CD4-positive, alpha-beta memory T cell (primary cell): ENCODE measurements at regions not wholly inside any gene's neighbourhood (a gene's known extent, or its start where the extent isn't known, plus 50 kb on each side); places are given as distances from the start of the nearest gene placed in this dataset.

Source experiments
- CTCF ChIA-PET: fragments of 350-600 bp; sonication (Branson Sonifier 250); formaldehyde crosslinking; loops from one replicate; lab custom pipeline; 2021; ENCODE audit warnings: inconsistent platforms; ENCODE audit not compliant: partially characterized antibody; lab: Charles Lee
- POLR2A ChIA-PET: fragments of 350-600 bp; sonication (Branson Sonifier 250); formaldehyde crosslinking; loops from one replicate; lab custom pipeline; 2021; ENCODE audit not compliant: partially characterized antibody; lab: Charles Lee
- DNase-seq, 5 donors: peaks; one replicate each; pipeline versions ENCODE4 v3.0.0 to v3.0.0-alpha.2; 2020 to 2022; ENCODE audit warnings: mixed read lengths in 1 of 5
- H3K27ac ChIP-seq: one replicate; pipeline ENCODE4 v1.7.0; 2013; ENCODE audit warnings: low read depth, low read length
- H3K27me3 ChIP-seq: 2 replicates; pipeline ENCODE4 v1.7.0; 2013; ENCODE audit warnings: mild to moderate bottlenecking, low read length, moderate library complexity; ENCODE audit not compliant: insufficient read depth
- H3K36me3 ChIP-seq: 2 replicates; pipeline ENCODE4 v1.7.0; 2013; ENCODE audit warnings: mild to moderate bottlenecking, low read length, moderate library complexity; ENCODE audit not compliant: insufficient read depth
- H3K4me1 ChIP-seq: 2 replicates; pipeline ENCODE4 v1.7.0; 2013; ENCODE audit warnings: mild to moderate bottlenecking, low read length, moderate library complexity; ENCODE audit not compliant: insufficient read depth
- H3K4me3 ChIP-seq, 2 donors: one replicate each; pipeline ENCODE4 v1.7.0; 2013; ENCODE audit warnings: low read length in 2 of 2, mild to moderate bottlenecking in 1 of 2
- H3K9me3 ChIP-seq, 2 donors: one replicate each; pipeline ENCODE4 v1.7.0; 2013; ENCODE audit warnings: low read length in 2 of 2, control low read depth in 1 of 2; ENCODE audit not compliant: control insufficient read depth in 1 of 2
- H3K27ac Mint-ChIP-seq, 7 donors: one replicate each; pipeline ENCODE4 v1.8.0; 2020 to 2021; ENCODE audit warnings: mixed read lengths in 7 of 7, mild to moderate bottlenecking in 6 of 7, inconsistent platforms in 3 of 7, moderate library complexity in 3 of 7
- H3K27me3 Mint-ChIP-seq, 2 donors: one replicate each; pipeline ENCODE4 v1.8.0; 2020 to 2021; ENCODE audit warnings: mixed read lengths in 2 of 2
- H3K36me3 Mint-ChIP-seq, 2 donors: one replicate each; pipeline ENCODE4 v1.8.0; 2020 to 2021; ENCODE audit warnings: mixed read lengths in 2 of 2, inconsistent platforms in 1 of 2, mild to moderate bottlenecking in 1 of 2
- H3K4me1 Mint-ChIP-seq, 4 donors: one replicate each; pipeline ENCODE4 v1.8.0; 2020 to 2021; ENCODE audit warnings: mixed read lengths in 4 of 4, mild to moderate bottlenecking in 1 of 4
- H3K4me3 Mint-ChIP-seq, 8 donors: one replicate each; pipeline ENCODE4 v1.8.0; 2020 to 2021; ENCODE audit warnings: mixed read lengths in 8 of 8, mild to moderate bottlenecking in 7 of 8, moderate library complexity in 6 of 8, inconsistent platforms in 3 of 8
- H3K9me3 Mint-ChIP-seq, 8 donors: one replicate each; pipeline ENCODE4 v1.8.0; 2020 to 2021; ENCODE audit warnings: mixed read lengths in 8 of 8, mild to moderate bottlenecking in 5 of 8, inconsistent platforms in 3 of 8, moderate library complexity in 1 of 8
- intact Hi-C: fragments of 100-400 bp; cut with micrococcal nuclease; formaldehyde crosslinking; loops from one replicate; pipeline ENCODE4 v1.15.1; 2023

DNA sequence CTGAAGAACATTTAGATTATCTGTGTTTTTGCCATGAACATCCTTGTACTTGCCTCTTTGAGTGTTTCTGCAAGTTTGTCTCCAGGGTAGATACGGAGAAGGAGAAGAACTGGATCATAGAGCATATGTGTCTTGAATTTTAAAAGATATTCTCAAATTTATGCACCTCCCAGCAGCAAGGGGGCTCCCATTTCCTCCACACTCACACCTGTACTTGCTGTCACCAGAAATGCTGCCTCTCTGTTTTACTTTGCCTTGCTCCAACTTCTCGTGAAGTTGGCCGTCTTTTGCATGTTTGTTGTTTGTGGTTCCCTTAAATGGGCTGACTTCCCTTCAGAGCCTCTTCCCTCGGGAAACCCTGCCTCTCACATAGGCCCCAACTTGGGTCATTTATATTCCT lies 171.0 kb downstream of the TFAP2C start:
- no peak for DNase-seq
- Histone ChIP-seq H3K36me3 (no peaks in the 10 kb centered on the region), H3K4me1 (no peaks in the 10 kb centered on the region), H3K27me3 (no peaks in the 10 kb centered on the region), H3K9me3 (no peaks in the 10 kb centered on the region), H3K27ac (no peak overlapping the region), H3K4me3 (no peak overlapping the region)
- Mint-ChIP-seq H3K4me1 (no peaks in the 10 kb centered on the region), H3K9me3 (peaks cover 0 to 19% (median 5%) of the 10 kb centered on the region in 8 donors), H3K36me3 (no peaks in the 10 kb centered on the region), H3K27me3 (peaks cover 1 to 2% of the 10 kb centered on the region in 2 donors), H3K4me3 (no peak overlapping the region), H3K27ac (no peak overlapping the region)
- CTCF ChIA-PET: no interaction called here
- POLR2A ChIA-PET: no interaction called here
- intact Hi-C loops: no loop called here

GRCh38 chr20:56801971-56802755 lies 173.1 kb downstream of the TFAP2C start:
- H3K27ac Mint-ChIP-seq: no peak overlapping the region
- Histone ChIP-seq H3K4me3 (no peak overlapping the region), H3K4me1 (no peaks in the 10 kb centered on the region), H3K36me3 (no peaks in the 10 kb centered on the region), H3K27me3 (no peaks in the 10 kb centered on the region), H3K27ac (no peak overlapping the region), H3K9me3 (no peaks in the 10 kb centered on the region)
- CTCF ChIA-PET: no interaction called here
- POLR2A ChIA-PET: no interaction called here
- peaks cover 0 to 4% of the 10 kb centered on the region in 2 donors for H3K27me3 Mint-ChIP-seq
- intact Hi-C loops: no loop called here
- no peak overlapping the region for H3K4me3 Mint-ChIP-seq
- H3K36me3 Mint-ChIP-seq: no peaks in the 10 kb centered on the region
- no peak for DNase-seq
- no peaks in the 10 kb centered on the region for H3K4me1 Mint-ChIP-seq
- peaks cover 0 to 13% (median 4%) of the 10 kb centered on the region in 8 donors for H3K9me3 Mint-ChIP-seq

DNA sequence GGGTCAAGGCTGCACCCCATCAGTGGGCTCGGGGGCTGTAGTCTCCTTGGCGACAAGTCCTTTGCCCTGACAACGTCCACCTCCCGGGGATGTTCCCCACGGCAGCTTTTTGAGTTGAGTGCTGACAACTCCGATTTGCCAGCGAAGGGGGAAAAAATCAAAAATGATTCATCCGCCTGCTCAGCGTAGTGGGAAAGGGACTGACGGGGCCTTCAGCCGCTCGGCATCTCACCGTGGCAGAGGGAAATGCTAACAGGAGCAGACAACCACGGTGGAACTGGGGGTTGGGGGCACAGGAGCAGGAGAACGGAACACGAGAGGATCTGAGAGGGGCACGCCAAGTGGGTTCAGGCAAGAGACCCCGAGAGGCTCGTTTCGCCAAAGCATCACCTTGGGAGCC lies 173.7 kb downstream of the TFAP2C start:
- no peak overlapping the region for H3K27ac ChIP-seq
- CTCF ChIA-PET: no interaction called here
- peaks cover 0 to 13% (median 4%) of the 10 kb centered on the region in 8 donors for H3K9me3 Mint-ChIP-seq
- no peaks in the 10 kb centered on the region for H3K27me3 ChIP-seq
- no peaks in the 10 kb centered on the region for H3K36me3 Mint-ChIP-seq
- H3K27me3 Mint-ChIP-seq: peaks cover 4 to 7% of the 10 kb centered on the region in 2 donors
- DNase-seq: no peak
- no peaks in the 10 kb centered on the region for H3K4me1 ChIP-seq
- H3K4me3 Mint-ChIP-seq: no peak overlapping the region
- H3K36me3 ChIP-seq: no peaks in the 10 kb centered on the region
- no peak overlapping the region for H3K4me3 ChIP-seq
- POLR2A ChIA-PET: no interaction called here
- intact Hi-C loops: no loop called here
- no peaks in the 10 kb centered on the region for H3K4me1 Mint-ChIP-seq
- H3K9me3 ChIP-seq: no peaks in the 10 kb centered on the region
- no peak overlapping the region for H3K27ac Mint-ChIP-seq

GRCh38 chr20:56805313-56805712 lies 176.2 kb downstream of the TFAP2C start:
- intact Hi-C loops: no loop called here
- ChIA-PET CTCF (no interaction called here), POLR2A (no interaction called here)
- no peaks in the 10 kb centered on the region for H3K36me3 ChIP-seq
- H3K4me3 ChIP-seq: no peak overlapping the region
- H3K27ac ChIP-seq: no peak overlapping the region
- Mint-ChIP-seq H3K27me3 (peaks cover 6 to 10% of the 10 kb centered on the region in 2 donors), H3K36me3 (no peaks in the 10 kb centered on the region), H3K4me3 (no peak overlapping the region), H3K27ac (no peak overlapping the region), H3K9me3 (peaks cover 0 to 8% (median 0%) of the 10 kb centered on the region in 8 donors), H3K4me1 (no peaks in the 10 kb centered on the region)
- no peaks in the 10 kb centered on the region for H3K27me3 ChIP-seq
- H3K4me1 ChIP-seq: no peaks in the 10 kb centered on the region
- no peak for DNase-seq
- no peaks in the 10 kb centered on the region for H3K9me3 ChIP-seq

DNA sequence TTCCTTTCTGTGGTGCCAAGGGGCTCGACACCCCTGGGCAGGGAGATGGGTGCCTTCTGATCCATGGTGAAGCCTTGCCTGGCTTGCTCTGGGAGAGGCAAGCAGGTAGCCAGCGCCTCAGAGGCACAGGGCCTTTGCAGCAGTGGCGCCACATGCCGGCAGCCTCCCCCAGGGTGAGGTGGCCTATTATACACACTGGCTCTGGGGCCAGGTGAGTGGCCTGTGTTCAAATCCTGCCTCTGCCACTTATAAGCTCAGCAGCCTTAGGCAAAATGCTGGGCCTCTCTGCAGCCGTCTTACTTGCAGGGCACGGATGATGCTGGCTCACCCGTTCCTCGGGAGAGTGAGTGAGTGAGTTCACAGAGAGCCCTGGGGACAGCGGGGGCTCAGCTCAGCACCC lies 176.9 kb downstream of the TFAP2C start:
- intact Hi-C loops: no loop called here
- H3K4me1 Mint-ChIP-seq: no peaks in the 10 kb centered on the region
- Histone ChIP-seq H3K27me3 (no peaks in the 10 kb centered on the region), H3K9me3 (no peaks in the 10 kb centered on the region), H3K36me3 (no peaks in the 10 kb centered on the region), H3K27ac (no peak overlapping the region), H3K4me3 (no peak overlapping the region), H3K4me1 (no peaks in the 10 kb centered on the region)
- DNase-seq: no peak
- H3K27me3 Mint-ChIP-seq: peaks cover 6 to 10% of the 10 kb centered on the region in 2 donors
- peaks cover 0 to 8% (median 0%) of the 10 kb centered on the region in 8 donors for H3K9me3 Mint-ChIP-seq
- H3K4me3 Mint-ChIP-seq: no peak overlapping the region
- no peak overlapping the region for H3K27ac Mint-ChIP-seq
- POLR2A ChIA-PET: no interaction called here
- CTCF ChIA-PET: no interaction called here
- H3K36me3 Mint-ChIP-seq: no peaks in the 10 kb centered on the region

DNA sequence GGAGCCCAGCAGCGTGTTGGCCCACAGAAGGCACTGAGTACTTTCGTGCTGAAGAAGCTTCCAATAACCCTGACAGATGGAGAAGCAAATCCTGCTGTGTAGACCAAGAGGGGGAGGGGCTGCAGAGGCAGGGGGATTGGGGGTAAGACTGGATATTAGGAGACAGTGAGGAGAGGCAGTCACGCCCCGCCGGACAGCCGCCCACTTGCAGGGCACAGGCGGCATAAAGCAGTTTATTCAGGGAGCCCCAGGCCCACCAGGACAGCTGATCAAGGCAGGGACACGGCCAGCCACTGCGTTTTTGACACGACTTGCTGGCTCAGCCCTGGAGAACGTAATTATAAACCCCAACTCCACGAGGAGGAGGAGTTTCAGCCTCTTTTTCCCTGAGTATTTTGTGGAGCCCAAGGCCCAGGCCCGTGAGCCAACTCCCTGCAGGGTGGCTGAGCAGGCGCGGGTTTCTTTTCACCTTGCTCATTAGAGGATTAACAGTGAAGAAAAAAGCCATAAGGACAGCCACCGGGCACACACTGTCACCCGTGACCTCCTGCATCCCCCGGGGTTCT lies 177.9 kb downstream of the TFAP2C start:
- H3K4me3 ChIP-seq: no peak overlapping the region
- H3K27me3 ChIP-seq: no peaks in the 10 kb centered on the region
- ChIA-PET CTCF (no interaction called here), POLR2A (no interaction called here)
- no peak for DNase-seq
- H3K4me1 ChIP-seq: no peaks in the 10 kb centered on the region
- Mint-ChIP-seq H3K27ac (no peak overlapping the region), H3K36me3 (no peaks in the 10 kb centered on the region), H3K4me1 (no peaks in the 10 kb centered on the region), H3K4me3 (no peak overlapping the region), H3K27me3 (peaks cover 6 to 10% of the 10 kb centered on the region in 2 donors), H3K9me3 (peaks cover 0 to 8% (median 3%) of the 10 kb centered on the region in 8 donors)
- intact Hi-C loops: no loop called here
- no peaks in the 10 kb centered on the region for H3K36me3 ChIP-seq
- no peak overlapping the region for H3K27ac ChIP-seq
- no peaks in the 10 kb centered on the region for H3K9me3 ChIP-seq

- POLR2A ChIA-PET: no interaction called here
- CTCF ChIA-PET: no interaction called here
- Histone ChIP-seq H3K27me3 (no peaks in the 10 kb centered on the region), H3K4me1 (no peaks in the 10 kb centered on the region), H3K36me3 (no peaks in the 10 kb centered on the region), H3K9me3 (no peaks in the 10 kb centered on the region), H3K4me3 (no peak overlapping the region), H3K27ac (no peak overlapping the region)
- no peaks in the 10 kb centered on the region for H3K4me1 Mint-ChIP-seq
- DNase-seq: no peak
- H3K4me3 Mint-ChIP-seq: no peak overlapping the region
- H3K9me3 Mint-ChIP-seq: peaks cover 0 to 5% (median 3%) of the 10 kb centered on the region in 8 donors
- no peak overlapping the region for H3K27ac Mint-ChIP-seq
- H3K27me3 Mint-ChIP-seq: peaks cover 6 to 10% of the 10 kb centered on the region in 2 donors
- H3K36me3 Mint-ChIP-seq: no peaks in the 10 kb centered on the region
- intact Hi-C loops: no loop called here
These were observed 179.1 kb downstream of the TFAP2C start for GRCh38 chr20:56808117-56808725.
